Trophoblast cell (in vitro differentiated cells and primary cell): ENCODE measurements at regions not wholly inside any gene's neighbourhood (a gene's known extent, or its start where the extent isn't known, plus 50 kb on each side); places are given as distances from the start of the nearest gene placed in this dataset.
"Not testable (repeated sequence)": the region's sequence is repeated elsewhere in the genome, so short reads cannot be mapped to it uniquely, and the experiment has no call there.

Experiments used
- DNase-seq, 2 donors: peaks; one replicate each; pipeline ENCODE4 v3.0.0-alpha.2; 2016
- H2AFZ ChIP-seq: 2 replicates; pipeline ENCODE4 v1.6.1; 2013; ENCODE audit warnings: low read length, moderate library complexity, mild to moderate bottlenecking; ENCODE audit not compliant: insufficient read depth, poor library complexity
- H2AK5ac ChIP-seq: 2 replicates; pipeline ENCODE4 v1.6.1; 2013; ENCODE audit warnings: mild to moderate bottlenecking, low read length
- H2BK120ac ChIP-seq: 2 replicates; pipeline ENCODE4 v1.6.1; 2013; ENCODE audit warnings: low read length, mild to moderate bottlenecking, moderate library complexity; ENCODE audit not compliant: insufficient read depth, poor library complexity
- H2BK12ac ChIP-seq: 2 replicates; pipeline ENCODE4 v1.6.1; 2013; ENCODE audit warnings: mild to moderate bottlenecking, low read length, moderate library complexity
- H2BK5ac ChIP-seq: 2 replicates; pipeline ENCODE4 v1.6.1; 2013; ENCODE audit warnings: low read length, low read depth, moderate library complexity, mild to moderate bottlenecking; ENCODE audit not compliant: poor library complexity
- H3K14ac ChIP-seq: 2 replicates; pipeline ENCODE4 v1.6.1; 2013; ENCODE audit warnings: mild to moderate bottlenecking, low read length
- H3K18ac ChIP-seq: 2 replicates; pipeline ENCODE4 v1.6.1; 2013; ENCODE audit warnings: mild to moderate bottlenecking, low read length
- H3K23ac ChIP-seq: 2 replicates; pipeline ENCODE4 v1.6.1; 2013; ENCODE audit warnings: low read length
- H3K27ac ChIP-seq: 2 replicates; pipeline ENCODE4 v1.5.1; 2013; ENCODE audit warnings: low read depth, mild to moderate bottlenecking, inconsistent platforms, low read length, moderate library complexity
- H3K27me3 ChIP-seq: 2 replicates; pipeline ENCODE4 v1.6.1; 2013; ENCODE audit warnings: inconsistent platforms, mild to moderate bottlenecking, low read length, moderate library complexity; ENCODE audit not compliant: insufficient read depth
- H3K36me3 ChIP-seq, 2 experiments: 1 replicate in 1 of 2; 2 replicates in 1 of 2; pipeline ENCODE4 v1.6.1; 2013; ENCODE audit warnings: low read length in 2 of 2, mild to moderate bottlenecking in 2 of 2, moderate library complexity in 1 of 2; ENCODE audit not compliant: insufficient read depth in 2 of 2, control insufficient read depth in 1 of 2
- H3K4ac ChIP-seq: 2 replicates; pipeline ENCODE4 v1.6.1; 2013; ENCODE audit warnings: low read depth, mild to moderate bottlenecking, low read length, moderate library complexity
- H3K4me1 ChIP-seq, 2 experiments: 1 replicate in 1 of 2; 2 replicates in 1 of 2; pipeline ENCODE4 v1.6.1; 2013; ENCODE audit warnings: low read length in 2 of 2, mild to moderate bottlenecking in 2 of 2, moderate library complexity in 1 of 2; ENCODE audit not compliant: insufficient read depth in 2 of 2, control insufficient read depth in 1 of 2
- H3K4me2 ChIP-seq: 2 replicates; pipeline ENCODE4 v1.6.1; 2013; ENCODE audit warnings: inconsistent platforms, mild to moderate bottlenecking, low read length, moderate library complexity
- H3K4me3 ChIP-seq: 2 replicates; pipeline ENCODE4 v1.5.1; 2013; ENCODE audit warnings: mild to moderate bottlenecking, low read depth, low read length, inconsistent platforms
- H3K79me1 ChIP-seq: one replicate; pipeline ENCODE4 v1.6.1; 2013; ENCODE audit warnings: low read length
- H3K79me2 ChIP-seq: 2 replicates; pipeline ENCODE4 v1.6.1; 2013; ENCODE audit warnings: low read length, mild to moderate bottlenecking; ENCODE audit not compliant: control insufficient read depth, insufficient read depth, poor library complexity
- H3K9ac ChIP-seq: 2 replicates; pipeline ENCODE4 v1.6.1; 2013; ENCODE audit warnings: mild to moderate bottlenecking, low read length
- H3K9me3 ChIP-seq: 2 replicates; pipeline ENCODE4 v1.6.1; 2013; ENCODE audit warnings: low read depth, mild to moderate bottlenecking, control low read depth, inconsistent platforms, low read length; ENCODE audit not compliant: insufficient read depth
- H4K12ac ChIP-seq: 2 replicates; pipeline ENCODE4 v1.6.1; 2013; ENCODE audit warnings: low read depth, mild to moderate bottlenecking, low read length, moderate library complexity
- H4K8ac ChIP-seq: 2 replicates; pipeline ENCODE4 v1.6.1; 2013; ENCODE audit warnings: low read depth, mild to moderate bottlenecking, low read length, moderate library complexity
- H4K91ac ChIP-seq: one replicate; pipeline ENCODE4 v1.6.1; 2013; ENCODE audit warnings: low read depth, mild to moderate bottlenecking, low read length, moderate library complexity
- WGBS: extraction: QIAGEN DNeasy Blood & Tissue Kit; methylation state at CpG from one replicate; pipeline ENCODE4 v1.1.7; 2013; ENCODE audit warnings: missing lambda C conversion rate; ENCODE audit not compliant: insufficient read length, insufficient coverage; ENCODE audit errors: extremely low coverage; 5-methylcytosine and 5-hydroxymethylcytosine counted together

DNA sequence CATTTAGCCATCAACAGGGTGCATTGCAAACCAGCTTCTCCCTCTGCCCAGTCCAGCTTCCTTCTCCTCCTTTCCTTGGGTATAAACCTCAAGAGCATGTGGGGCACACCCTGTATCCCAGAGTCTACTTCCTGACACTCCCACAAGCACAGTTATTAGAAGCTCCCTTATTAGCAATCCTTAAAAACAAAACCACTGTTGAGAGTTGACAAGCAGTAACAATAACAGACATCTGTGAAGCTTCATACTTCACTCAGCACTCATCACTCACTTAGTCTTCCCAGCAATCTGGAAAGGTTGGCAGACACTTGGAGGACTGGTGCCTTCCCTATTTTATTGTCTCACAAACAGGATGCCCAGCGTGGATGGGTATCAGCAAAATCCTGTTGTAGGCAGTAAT is 155.5 kb upstream of the PROK2 start:
- Histone ChIP-seq H2BK12ac (no peak overlapping the region), H2BK120ac (no peak overlapping the region), H3K9ac (peak overlapping the region; percentile 32), H3K79me1 (no peaks in the 10 kb centered on the region), H4K8ac (no peak overlapping the region), H2BK5ac (no peak overlapping the region), H3K23ac (no peak overlapping the region), H3K4me2 (no peak overlapping the region), H3K27me3 (no peaks in the 10 kb centered on the region), H2AK5ac (no peak overlapping the region), H3K4me1 (no peaks in the 10 kb centered on the region), H3K4me3 (no peak overlapping the region), H3K79me2 (no peaks in the 10 kb centered on the region), H3K27ac (no peak overlapping the region), H4K91ac (no peak overlapping the region), H3K9me3 (peaks cover 3% of the 10 kb centered on the region), H3K36me3 (no peaks in the 10 kb centered on the region), H2AFZ (no peak overlapping the region), H3K4ac (no peak overlapping the region), H3K18ac (no peak overlapping the region), H3K14ac (no peak overlapping the region), H4K12ac (no peak overlapping the region)
- WGBS: no CpG with 5 or more reads among the region's 1 CpG
- no peak for DNase-seq

DNA sequence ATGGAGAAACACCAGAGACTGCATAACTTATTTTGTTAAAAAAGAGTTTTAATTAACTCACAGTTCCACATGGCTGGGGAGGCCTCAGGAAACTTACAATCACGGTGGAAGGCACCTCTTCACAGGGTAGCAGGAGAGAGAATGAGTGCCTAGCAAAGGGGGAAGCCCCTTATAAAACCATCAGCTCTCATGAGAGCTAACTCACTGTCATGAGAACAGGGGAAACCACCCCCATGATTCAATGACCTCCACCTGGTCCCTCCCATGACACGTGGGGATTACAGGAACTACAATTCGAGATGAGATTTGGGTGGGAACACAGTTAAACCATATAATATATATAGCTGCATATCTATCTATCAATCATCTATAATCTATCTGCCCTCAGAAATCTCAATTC is 153.1 kb upstream of the PROK2 start:
- not testable (repeated sequence) for H3K4me3 ChIP-seq, H4K91ac ChIP-seq, H3K36me3 ChIP-seq, H2BK12ac ChIP-seq, H3K79me1 ChIP-seq, H2BK120ac ChIP-seq, H3K4me1 ChIP-seq, H2AK5ac ChIP-seq, H2AFZ ChIP-seq, H3K27me3 ChIP-seq, H2BK5ac ChIP-seq, H4K12ac ChIP-seq, H3K79me2 ChIP-seq, H3K27ac ChIP-seq, H3K4ac ChIP-seq, DNase-seq, H3K23ac ChIP-seq, H3K18ac ChIP-seq, H3K14ac ChIP-seq, H4K8ac ChIP-seq, H3K9me3 ChIP-seq, H3K9ac ChIP-seq, H3K4me2 ChIP-seq
- no CpG with 5 or more reads among the region's 3 CpGs for WGBS

GRCh38 chr3:71936681-71937080 is 151.7 kb upstream of the PROK2 start:
- no peak overlapping the region for H2AK5ac ChIP-seq
- H3K9me3 ChIP-seq: no peaks in the 10 kb centered on the region
- no peaks in the 10 kb centered on the region for H3K36me3 ChIP-seq
- no peak overlapping the region for H2BK120ac ChIP-seq
- no CpG with 5 or more reads among the region's 8 CpGs for WGBS
- H3K9ac ChIP-seq: no peak overlapping the region
- no peaks in the 10 kb centered on the region for H3K79me2 ChIP-seq
- no peak for DNase-seq
- H3K4me2 ChIP-seq: no peak overlapping the region
- H3K14ac ChIP-seq: no peak overlapping the region
- H3K79me1 ChIP-seq: no peaks in the 10 kb centered on the region
- no peak overlapping the region for H3K23ac ChIP-seq
- H3K18ac ChIP-seq: no peak overlapping the region
- no peaks in the 10 kb centered on the region for H3K27me3 ChIP-seq
- no peak overlapping the region for H2BK12ac ChIP-seq
- no peak overlapping the region for H3K4me3 ChIP-seq
- no peak overlapping the region for H4K12ac ChIP-seq
- no peak overlapping the region for H2BK5ac ChIP-seq
- no peak overlapping the region for H4K91ac ChIP-seq
- H3K27ac ChIP-seq: no peak overlapping the region
- no peak overlapping the region for H2AFZ ChIP-seq
- H4K8ac ChIP-seq: no peak overlapping the region
- H3K4ac ChIP-seq: no peak overlapping the region
- H3K4me1 ChIP-seq: no peaks in the 10 kb centered on the region

GRCh38 chr3:71934520-71935270 is 149.7 kb upstream of the PROK2 start:
- no peak overlapping the region for H3K4ac ChIP-seq
- no peaks in the 10 kb centered on the region for H3K4me1 ChIP-seq
- no peak overlapping the region for H3K23ac ChIP-seq
- H4K91ac ChIP-seq: no peak overlapping the region
- no peak overlapping the region for H4K8ac ChIP-seq
- no peaks in the 10 kb centered on the region for H3K36me3 ChIP-seq
- no peak overlapping the region for H2AFZ ChIP-seq
- H4K12ac ChIP-seq: no peak overlapping the region
- H2AK5ac ChIP-seq: no peak overlapping the region
- H3K79me2 ChIP-seq: no peaks in the 10 kb centered on the region
- no peaks in the 10 kb centered on the region for H3K79me1 ChIP-seq
- no peaks in the 10 kb centered on the region for H3K27me3 ChIP-seq
- DNase-seq: no peak
- WGBS: no CpG with 5 or more reads among the region's 11 CpGs
- no peak overlapping the region for H2BK12ac ChIP-seq
- H3K4me2 ChIP-seq: no peak overlapping the region
- H3K9me3 ChIP-seq: no peaks in the 10 kb centered on the region
- H3K27ac ChIP-seq: no peak overlapping the region
- no peak overlapping the region for H3K14ac ChIP-seq
- H3K18ac ChIP-seq: no peak overlapping the region
- no peak overlapping the region for H2BK5ac ChIP-seq
- no peak overlapping the region for H3K4me3 ChIP-seq
- no peak overlapping the region for H2BK120ac ChIP-seq
- no peak overlapping the region for H3K9ac ChIP-seq
